GM23338 (cell line): ENCODE measurements at regions not wholly inside any gene's neighbourhood (a gene's known extent, or its start where the extent isn't known, plus 50 kb on each side); places are given as distances from the start of the nearest gene placed in this dataset.

Experiments used
- ATAC-seq: fragments of 200-7000 bp; cut with Tn5 transposase; 3 replicates; pipeline ENCODE4 v1.9.1; 2020
- DNase-seq: peaks from one replicate; pipeline ENCODE4 v3.0.0-alpha.2; 2015; ENCODE audit warnings: low spot score
- H2AFZ ChIP-seq: fragments of 200-600 bp; sonication (generic); 2 replicates; pipeline ENCODE4 v1.8.0; 2016; ENCODE audit warnings: antibody characterized with exemption, mild to moderate bottlenecking, moderate library complexity
- H3F3A ChIP-seq: fragments of 200-600 bp; sonication (generic); replicated peaks from 2 replicates; pipeline ENCODE4 v1.8.0; 2017; ENCODE audit warnings: antibody characterized with exemption, mixed run types, low read depth
- H3K27ac ChIP-seq: fragments of 200-600 bp; sonication (generic); 2 replicates; pipeline ENCODE4 v1.6.1; 2016; ENCODE audit warnings: low read depth
- H3K27me3 ChIP-seq: fragments of 200-600 bp; sonication (generic); 2 replicates; pipeline ENCODE4 v1.8.0; 2016; ENCODE audit warnings: mild to moderate bottlenecking, mixed run types, moderate library complexity; ENCODE audit not compliant: insufficient read depth
- H3K36me3 ChIP-seq: fragments of 200-600 bp; sonication (generic); 2 replicates; pipeline ENCODE4 v1.8.0; 2016; ENCODE audit warnings: mild to moderate bottlenecking; ENCODE audit not compliant: insufficient read depth
- H3K4me1 ChIP-seq: fragments of 200-600 bp; sonication (generic); 2 replicates; pipeline ENCODE4 v1.8.0; 2016; ENCODE audit warnings: mild to moderate bottlenecking, moderate library complexity; ENCODE audit not compliant: insufficient read depth
- H3K4me2 ChIP-seq: fragments of 200-600 bp; sonication (generic); 2 replicates; pipeline ENCODE4 v1.7.1; 2017; ENCODE audit warnings: mixed run types
- H3K4me3 ChIP-seq: fragments of 200-600 bp; sonication (generic); 2 replicates; pipeline ENCODE4 v1.6.1; 2016; ENCODE audit warnings: mixed run types
- H3K79me2 ChIP-seq: fragments of 200-600 bp; sonication (generic); replicated peaks from 2 replicates; pipeline ENCODE4 v1.8.0; 2017; ENCODE audit warnings: mild to moderate bottlenecking; ENCODE audit not compliant: insufficient read depth
- H3K9me2 ChIP-seq: fragments of 200-600 bp; sonication (generic); 2 replicates; pipeline ENCODE4 v1.8.0; 2017; ENCODE audit not compliant: insufficient read depth
- H4K20me1 ChIP-seq: fragments of 200-600 bp; sonication (generic); replicated peaks from 2 replicates; pipeline ENCODE4 v1.8.0; 2017; ENCODE audit warnings: mild to moderate bottlenecking; ENCODE audit not compliant: insufficient read depth
- H3K27ac Mint-ChIP-seq: 2 replicates; pipeline ENCODE4 v1.8.0; 2020; ENCODE audit warnings: inconsistent platforms, mild to moderate bottlenecking, moderate library complexity, mixed read lengths
- H3K27me3 Mint-ChIP-seq: 3 replicates; pipeline ENCODE4 v1.8.0; 2022; ENCODE audit warnings: low read depth, mild to moderate bottlenecking, moderate library complexity, mixed read lengths, inconsistent platforms; ENCODE audit not compliant: insufficient read depth, poor library complexity
- H3K36me3 Mint-ChIP-seq: 3 replicates; pipeline ENCODE4 v1.8.0; 2021; ENCODE audit warnings: low read depth, mild to moderate bottlenecking, inconsistent platforms, moderate library complexity, mixed read lengths
- H3K4me1 Mint-ChIP-seq: 3 replicates; pipeline ENCODE4 v1.8.0; 2020; ENCODE audit warnings: mild to moderate bottlenecking, inconsistent platforms, mixed read lengths
- H3K4me3 Mint-ChIP-seq: 3 replicates; pipeline ENCODE4 v1.8.0; 2021; ENCODE audit warnings: moderate library complexity, mild to moderate bottlenecking, inconsistent platforms, mixed read lengths
- H3K9me3 Mint-ChIP-seq: 3 replicates; pipeline ENCODE4 v1.8.0; 2020; ENCODE audit warnings: moderate library complexity, mild to moderate bottlenecking, inconsistent platforms, mixed read lengths
- CREB1 ChIP-seq: fragments of 250-450 bp; sonication (Bioruptor Pico); IDR thresholded peaks from 2 replicates; pipeline ENCODE4 v1.5.0; 2020; ENCODE audit warnings: low read depth, mild to moderate bottlenecking, moderate library complexity
- EZH2 ChIP-seq: fragments of 200-600 bp; sonication (generic); IDR thresholded peaks from one replicate; pipeline ENCODE4 v1.8.0; 2017; ENCODE audit warnings: antibody characterized with exemption, mild to moderate bottlenecking, low read depth; ENCODE audit not compliant: unreplicated experiment
- EZH2phosphoT487 ChIP-seq: fragments of 200-600 bp; sonication (generic); IDR thresholded peaks from one replicate; pipeline ENCODE4 v1.8.1; 2018; ENCODE audit warnings: antibody characterized with exemption; ENCODE audit not compliant: unreplicated experiment
- NANOG ChIP-seq: IDR thresholded peaks from 2 replicates; pipeline ENCODE4 v1.6.1; 2016; ENCODE audit warnings: antibody characterized with exemption, borderline replicate concordance
- REST ChIP-seq: IDR thresholded peaks from one replicate; pipeline ENCODE4 v1.6.1; 2018; ENCODE audit warnings: antibody characterized with exemption; ENCODE audit not compliant: unreplicated experiment
- STAT1 ChIP-seq: IDR thresholded peaks from one replicate; pipeline ENCODE4 v1.6.1; 2016; ENCODE audit warnings: antibody characterized with exemption; ENCODE audit not compliant: unreplicated experiment
- ZNF462 ChIP-seq: fragments of 250-450 bp; sonication (Bioruptor Pico); IDR thresholded peaks from 2 replicates; pipeline ENCODE4 v1.5.0; 2020; ENCODE audit warnings: mild to moderate bottlenecking, moderate library complexity
- TF ChIP-seq, protein P1 (sequence below), 2 experiments: fragments of 200-600 bp in 1 of 2; sonication (generic) in 1 of 2; conservative IDR thresholded peaks; 2 replicates each; pipeline versions ENCODE4 v1.5.1 to v1.6.1; 2016 to 2017; ENCODE audit warnings: antibody characterized with exemption in 2 of 2, low read depth in 2 of 2, mild to moderate bottlenecking in 2 of 2, moderate library complexity in 1 of 2

- H3K4me3 Mint-ChIP-seq = no peak overlapping the region
- TF ChIP-seq NANOG = no peak
- no peaks in the 10 kb centered on the region for H3F3A ChIP-seq
- no peak overlapping the region for H3K27ac Mint-ChIP-seq
- H3K27me3 ChIP-seq = no peaks in the 10 kb centered on the region
- H3K9me2 ChIP-seq = no peaks in the 10 kb centered on the region
- H3K4me1 Mint-ChIP-seq = peaks cover 30% of the 10 kb centered on the region
- H3K4me1 ChIP-seq = peaks cover 35% of the 10 kb centered on the region
- H3K4me2 ChIP-seq = no peak overlapping the region
- H3K27me3 Mint-ChIP-seq = peaks cover 8% of the 10 kb centered on the region
- no peaks in the 10 kb centered on the region for H3K36me3 ChIP-seq
- H3K4me3 ChIP-seq = no peak overlapping the region
- H4K20me1 ChIP-seq = no peaks in the 10 kb centered on the region
- H3K27ac ChIP-seq = no peak overlapping the region
- H3K36me3 Mint-ChIP-seq = peaks cover 5% of the 10 kb centered on the region
- peaks cover 7% of the 10 kb centered on the region; the same call in 2 of the 3 replicates for H3K9me3 Mint-ChIP-seq
- no peaks in the 10 kb centered on the region for H3K79me2 ChIP-seq
- ATAC-seq = no peak
- no peak for DNase-seq
- peak overlapping the region; percentile 74 for H2AFZ ChIP-seq
Measured at GRCh38 chr2:105644174-105644980, 100.3 kb upstream of the NCK2 start.

DNA sequence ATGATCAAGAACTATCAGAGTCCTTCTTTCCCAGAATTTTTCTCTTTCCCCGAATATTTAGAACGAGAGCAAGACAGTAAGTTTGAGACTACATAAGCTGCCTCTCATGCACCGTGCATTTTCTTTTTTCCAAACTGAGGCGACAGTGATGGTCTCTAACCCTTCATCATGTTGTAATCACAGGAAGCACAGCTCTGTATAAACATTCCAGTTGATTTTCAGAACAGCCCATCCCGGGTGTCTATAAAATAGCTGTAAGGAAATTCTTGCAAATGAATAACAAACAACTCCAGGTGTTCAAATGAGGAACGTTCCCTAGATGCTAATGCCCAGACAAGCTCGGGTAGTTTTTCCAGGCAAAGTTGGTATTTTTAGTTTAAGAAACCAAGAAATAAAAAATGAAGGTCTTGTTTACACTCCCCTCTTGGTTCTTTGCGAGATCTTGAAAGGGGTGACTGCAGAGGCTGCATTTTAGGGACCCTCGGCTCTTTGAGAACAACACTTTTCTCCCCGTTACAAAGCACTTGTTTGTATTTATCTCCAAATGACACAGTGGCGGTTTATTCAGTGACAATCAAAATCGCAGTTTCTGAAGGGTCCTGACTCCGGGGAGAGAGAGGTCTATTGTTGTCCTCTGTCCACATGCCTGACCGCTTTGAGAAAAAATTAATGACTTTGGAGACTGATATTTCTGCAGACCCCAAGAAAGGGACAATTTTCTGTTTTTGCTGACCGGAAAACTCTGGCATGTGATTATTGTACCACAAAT, 101.1 kb upstream of the NCK2 start:
- no peak overlapping the region for H3K4me2 ChIP-seq
- peak overlapping the region; percentile 74; the same call in 1 of the 2 replicates for H2AFZ ChIP-seq
- no peaks in the 10 kb centered on the region for H3K9me2 ChIP-seq
- TF ChIP-seq STAT1 = no peak
- no peak for TF ChIP-seq EZH2
- no peak for TF ChIP-seq EZH2phosphoT487
- TF ChIP-seq ZNF462 (CRISPR knock-in tag) = no peak
- TF ChIP-seq, protein P1, sequence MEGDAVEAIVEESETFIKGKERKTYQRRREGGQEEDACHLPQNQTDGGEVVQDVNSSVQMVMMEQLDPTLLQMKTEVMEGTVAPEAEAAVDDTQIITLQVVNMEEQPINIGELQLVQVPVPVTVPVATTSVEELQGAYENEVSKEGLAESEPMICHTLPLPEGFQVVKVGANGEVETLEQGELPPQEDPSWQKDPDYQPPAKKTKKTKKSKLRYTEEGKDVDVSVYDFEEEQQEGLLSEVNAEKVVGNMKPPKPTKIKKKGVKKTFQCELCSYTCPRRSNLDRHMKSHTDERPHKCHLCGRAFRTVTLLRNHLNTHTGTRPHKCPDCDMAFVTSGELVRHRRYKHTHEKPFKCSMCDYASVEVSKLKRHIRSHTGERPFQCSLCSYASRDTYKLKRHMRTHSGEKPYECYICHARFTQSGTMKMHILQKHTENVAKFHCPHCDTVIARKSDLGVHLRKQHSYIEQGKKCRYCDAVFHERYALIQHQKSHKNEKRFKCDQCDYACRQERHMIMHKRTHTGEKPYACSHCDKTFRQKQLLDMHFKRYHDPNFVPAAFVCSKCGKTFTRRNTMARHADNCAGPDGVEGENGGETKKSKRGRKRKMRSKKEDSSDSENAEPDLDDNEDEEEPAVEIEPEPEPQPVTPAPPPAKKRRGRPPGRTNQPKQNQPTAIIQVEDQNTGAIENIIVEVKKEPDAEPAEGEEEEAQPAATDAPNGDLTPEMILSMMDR (conservative IDR thresholded peaks at IDR 0.05; ENCODE audit: low read depth in 2 of 2) = no peak
- no peak for TF ChIP-seq REST
- no peak for TF ChIP-seq CREB1

More for the DNA sequence above, 101.1 kb upstream of the NCK2 start:
- Mint-ChIP-seq H3K27me3 (peaks cover 5% of the 10 kb centered on the region), H3K27ac (no peak overlapping the region), H3K36me3 (no peaks in the 10 kb centered on the region; the same call in 2 of the 3 replicates), H3K9me3 (no peaks in the 10 kb centered on the region), H3K4me3 (no peak overlapping the region), H3K4me1 (peaks cover 30% of the 10 kb centered on the region)
- no peaks in the 10 kb centered on the region for H3K79me2 ChIP-seq
- no peak for DNase-seq
- H3K27ac ChIP-seq = no peak overlapping the region
- no peaks in the 10 kb centered on the region for H3F3A ChIP-seq
- no peak for ATAC-seq
- H3K4me1 ChIP-seq = peaks cover 35% of the 10 kb centered on the region
- no peaks in the 10 kb centered on the region for H3K27me3 ChIP-seq
- no peak overlapping the region for H3K4me3 ChIP-seq
- no peaks in the 10 kb centered on the region for H4K20me1 ChIP-seq
- H3K36me3 ChIP-seq = no peaks in the 10 kb centered on the region
